Neural progenitor cell (in vitro differentiated cells): ENCODE measurements at regions not wholly inside any gene's neighbourhood (a gene's known extent, or its start where the extent isn't known, plus 50 kb on each side); places are given as distances from the start of the nearest gene placed in this dataset.

Experiments used
- DNase-seq: peaks from one replicate; pipeline ENCODE4 v3.0.0-alpha.2; 2016; ENCODE audit warnings: low spot score
- H2AFZ ChIP-seq: fragments of 200-600 bp; sonication (generic); replicated peaks from 2 replicates; pipeline ENCODE4 v1.6.1; 2016; ENCODE audit warnings: antibody characterized with exemption
- H3F3A ChIP-seq: fragments of 200-600 bp; sonication (generic); 2 replicates; pipeline ENCODE4 v1.6.1; 2016; ENCODE audit warnings: antibody characterized with exemption, low read depth
- H3K27ac ChIP-seq: fragments of 200-600 bp; sonication (generic); 2 replicates; pipeline ENCODE4 v1.5.1; 2016; ENCODE audit warnings: mild to moderate bottlenecking
- H3K27me3 ChIP-seq: fragments of 200-600 bp; sonication (generic); 2 replicates; pipeline ENCODE4 v1.6.1; 2016; ENCODE audit warnings: mild to moderate bottlenecking, moderate library complexity
- H3K36me3 ChIP-seq: fragments of 200-600 bp; sonication (generic); 2 replicates; pipeline ENCODE4 v1.5.1; 2016
- H3K4me1 ChIP-seq: fragments of 200-600 bp; sonication (generic); 2 replicates; pipeline ENCODE4 v1.6.1; 2016; ENCODE audit warnings: mixed run types
- H3K4me2 ChIP-seq: fragments of 200-600 bp; sonication (generic); 2 replicates; pipeline ENCODE4 v1.6.1; 2016
- H3K4me3 ChIP-seq: fragments of 200-600 bp; sonication (generic); 2 replicates; pipeline ENCODE4 v1.5.1; 2016
- H3K79me2 ChIP-seq: fragments of 200-600 bp; sonication (generic); 2 replicates; pipeline ENCODE4 v1.6.1; 2016; ENCODE audit warnings: low read depth
- H3K9ac ChIP-seq: fragments of 200-600 bp; sonication (generic); 2 replicates; pipeline ENCODE4 v1.6.1; 2016
- H3K9me3 ChIP-seq: fragments of 200-600 bp; sonication (generic); 2 replicates; pipeline ENCODE4 v1.5.1; 2016; ENCODE audit warnings: low read depth
- H4K20me1 ChIP-seq: fragments of 200-600 bp; sonication (generic); 2 replicates; pipeline ENCODE4 v1.6.1; 2016; ENCODE audit warnings: low read depth
- H3K27ac Mint-ChIP-seq: 3 replicates; pipeline ENCODE4 v1.8.0; 2021; ENCODE audit warnings: mixed read lengths
- H3K27me3 Mint-ChIP-seq: 2 replicates; pipeline ENCODE4 v1.8.0; 2022; ENCODE audit warnings: low read depth, mild to moderate bottlenecking, inconsistent platforms, moderate library complexity, mixed read lengths; ENCODE audit not compliant: insufficient read depth
- H3K36me3 Mint-ChIP-seq: 3 replicates; pipeline ENCODE4 v1.8.0; 2021; ENCODE audit warnings: mixed read lengths
- H3K4me1 Mint-ChIP-seq: 3 replicates; pipeline ENCODE4 v1.8.0; 2021; ENCODE audit warnings: mixed read lengths
- H3K4me3 Mint-ChIP-seq: 3 replicates; pipeline ENCODE4 v1.8.0; 2021; ENCODE audit warnings: mild to moderate bottlenecking, moderate library complexity, mixed read lengths
- H3K9me3 Mint-ChIP-seq: 3 replicates; pipeline ENCODE4 v1.8.0; 2020; ENCODE audit warnings: mixed read lengths
- CTCF ChIP-seq: fragments of 200-600 bp; sonication (generic); IDR thresholded peaks from 2 replicates; pipeline ENCODE4 v1.5.1; 2017; ENCODE audit warnings: antibody characterized with exemption, mild to moderate bottlenecking
- EZH2 ChIP-seq: fragments of 200-600 bp; sonication (generic); IDR thresholded peaks from 2 replicates; pipeline ENCODE4 v1.6.1; 2017; ENCODE audit warnings: antibody characterized with exemption, mild to moderate bottlenecking, moderate library complexity
- EZH2phosphoT487 ChIP-seq: fragments of 200-600 bp; sonication (generic); IDR thresholded peaks from 2 replicates; pipeline ENCODE4 v1.6.1; 2017; ENCODE audit warnings: antibody characterized with exemption

- Mint-ChIP-seq H3K36me3 (no peaks in the 10 kb centered on the region), H3K9me3 (peaks cover 5% of the 10 kb centered on the region), H3K4me1 (no peaks in the 10 kb centered on the region), H3K27me3 (peaks cover 3% of the 10 kb centered on the region), H3K4me3 (no peak overlapping the region), H3K27ac (no peak overlapping the region)
- no peaks in the 10 kb centered on the region for H3K79me2 ChIP-seq
- no peak overlapping the region for H3K27ac ChIP-seq
- no peak overlapping the region for H3K9ac ChIP-seq
- H3K4me1 ChIP-seq = no peaks in the 10 kb centered on the region
- peak overlapping the region; percentile 77 for H2AFZ ChIP-seq
- H3F3A ChIP-seq = no peaks in the 10 kb centered on the region
- no peaks in the 10 kb centered on the region for H3K27me3 ChIP-seq
- DNase-seq = no peak
- TF ChIP-seq CTCF (no peak), EZH2 (no peak), EZH2phosphoT487 (no peak)
- H4K20me1 ChIP-seq = no peaks in the 10 kb centered on the region
- H3K4me2 ChIP-seq = no peak overlapping the region
- no peaks in the 10 kb centered on the region for H3K9me3 ChIP-seq
- H3K4me3 ChIP-seq = no peak overlapping the region
- no peaks in the 10 kb centered on the region for H3K36me3 ChIP-seq
Observed at GRCh38 chr13:80977168-80977567, 636.2 kb upstream of the SPRY2 start.

- DNase-seq = no peak
- no peaks in the 10 kb centered on the region for H3K36me3 ChIP-seq
- no peak overlapping the region for H3K4me2 ChIP-seq
- no peaks in the 10 kb centered on the region for H3K27me3 ChIP-seq
- no peaks in the 10 kb centered on the region for H3K9me3 ChIP-seq
- TF ChIP-seq EZH2 = no peak
- TF ChIP-seq CTCF = no peak
- no peak for TF ChIP-seq EZH2phosphoT487
- no peaks in the 10 kb centered on the region for H3F3A ChIP-seq
- H3K9ac ChIP-seq = no peak overlapping the region
- no peak overlapping the region for H3K27ac ChIP-seq
- no peak overlapping the region for H2AFZ ChIP-seq
- H3K9me3 Mint-ChIP-seq = peaks cover 13% of the 10 kb centered on the region
- no peaks in the 10 kb centered on the region for H4K20me1 ChIP-seq
- no peaks in the 10 kb centered on the region for H3K36me3 Mint-ChIP-seq
- peaks cover 3% of the 10 kb centered on the region for H3K27me3 Mint-ChIP-seq
- H3K4me1 ChIP-seq = no peaks in the 10 kb centered on the region
- H3K79me2 ChIP-seq = no peaks in the 10 kb centered on the region
- H3K27ac Mint-ChIP-seq = no peak overlapping the region
- no peak overlapping the region for H3K4me3 Mint-ChIP-seq
- no peaks in the 10 kb centered on the region for H3K4me1 Mint-ChIP-seq
- H3K4me3 ChIP-seq = no peak overlapping the region
Observed at GRCh38 chr13:80975903-80976302, 635.0 kb upstream of the SPRY2 start.

GRCh38 chr13:80973721-80974120 lies 632.8 kb upstream of the SPRY2 start:
- H3F3A ChIP-seq = no peaks in the 10 kb centered on the region
- no peaks in the 10 kb centered on the region for H3K9me3 ChIP-seq
- Mint-ChIP-seq H3K9me3 (peaks cover 14% of the 10 kb centered on the region), H3K27me3 (peaks cover 3% of the 10 kb centered on the region), H3K36me3 (no peaks in the 10 kb centered on the region), H3K27ac (no peak overlapping the region), H3K4me3 (no peak overlapping the region), H3K4me1 (no peaks in the 10 kb centered on the region)
- no peaks in the 10 kb centered on the region for H3K27me3 ChIP-seq
- H3K9ac ChIP-seq = no peak overlapping the region
- H4K20me1 ChIP-seq = no peaks in the 10 kb centered on the region
- no peaks in the 10 kb centered on the region for H3K4me1 ChIP-seq
- H3K4me2 ChIP-seq = no peak overlapping the region
- no peak overlapping the region for H2AFZ ChIP-seq
- H3K79me2 ChIP-seq = no peaks in the 10 kb centered on the region
- no peak overlapping the region for H3K4me3 ChIP-seq
- H3K27ac ChIP-seq = no peak overlapping the region
- DNase-seq = no peak
- H3K36me3 ChIP-seq = no peaks in the 10 kb centered on the region
- TF ChIP-seq EZH2 (no peak), EZH2phosphoT487 (no peak), CTCF (no peak)
